Osteocyte (in vitro differentiated cells): ENCODE measurements at regions not wholly inside any gene's neighbourhood (a gene's known extent, or its start where the extent isn't known, plus 50 kb on each side); places are given as distances from the start of the nearest gene placed in this dataset.

Experiments used
- DNase-seq: peaks from one replicate; pipeline ENCODE4 v3.0.0; 2021; ENCODE audit warnings: mixed read lengths; ENCODE audit not compliant: unreplicated experiment; ENCODE audit errors: extremely low spot score
- H3K27ac Mint-ChIP-seq: one replicate; pipeline ENCODE4 v1.8.0; 2021; ENCODE audit warnings: mild to moderate bottlenecking, mixed read lengths; ENCODE audit not compliant: unreplicated experiment
- H3K27me3 Mint-ChIP-seq: one replicate; pipeline ENCODE4 v1.8.0; 2021; ENCODE audit warnings: mixed read lengths; ENCODE audit not compliant: unreplicated experiment
- H3K36me3 Mint-ChIP-seq: one replicate; pipeline ENCODE4 v1.8.0; 2021; ENCODE audit warnings: mixed read lengths; ENCODE audit not compliant: unreplicated experiment
- H3K4me1 Mint-ChIP-seq: one replicate; pipeline ENCODE4 v1.8.0; 2021; ENCODE audit warnings: mixed read lengths; ENCODE audit not compliant: unreplicated experiment
- H3K4me3 Mint-ChIP-seq: one replicate; pipeline ENCODE4 v1.8.0; 2021; ENCODE audit warnings: mild to moderate bottlenecking, moderate library complexity, mixed read lengths; ENCODE audit not compliant: unreplicated experiment
- H3K9me3 Mint-ChIP-seq: one replicate; pipeline ENCODE4 v1.8.0; 2021; ENCODE audit warnings: mixed read lengths; ENCODE audit not compliant: unreplicated experiment
- CTCF ChIP-seq: fragments of 200-600 bp; sonication (generic); IDR thresholded peaks from 2 replicates; pipeline ENCODE4 v1.5.0; 2021; ENCODE audit warnings: antibody characterized with exemption, mild to moderate bottlenecking, moderate library complexity

GRCh38 chr12:116442304-116442703, 116.9 kb upstream of the MAP1LC3B2 start:
- Mint-ChIP-seq H3K9me3 (no peaks in the 10 kb centered on the region), H3K27ac (no peak overlapping the region), H3K4me1 (peaks cover 11% of the 10 kb centered on the region), H3K27me3 (no peaks in the 10 kb centered on the region), H3K4me3 (no peak overlapping the region), H3K36me3 (no peaks in the 10 kb centered on the region)
- TF ChIP-seq CTCF = no peak
- no peak for DNase-seq

- Mint-ChIP-seq H3K27me3 (no peaks in the 10 kb centered on the region), H3K27ac (peak overlapping the region; percentile 13), H3K4me3 (no peak overlapping the region), H3K36me3 (no peaks in the 10 kb centered on the region), H3K4me1 (peaks cover 11% of the 10 kb centered on the region), H3K9me3 (no peaks in the 10 kb centered on the region)
- TF ChIP-seq CTCF = no peak
- no peak for DNase-seq
Observed at GRCh38 chr12:116442946-116443345, 116.2 kb upstream of the MAP1LC3B2 start.

- H3K9me3 Mint-ChIP-seq = no peaks in the 10 kb centered on the region
- no peak overlapping the region for H3K4me3 Mint-ChIP-seq
- DNase-seq = no peak
- no peaks in the 10 kb centered on the region for H3K36me3 Mint-ChIP-seq
- H3K27me3 Mint-ChIP-seq = no peaks in the 10 kb centered on the region
- no peak overlapping the region for H3K27ac Mint-ChIP-seq
- TF ChIP-seq CTCF = no peak
- peaks cover 10% of the 10 kb centered on the region for H3K4me1 Mint-ChIP-seq
Observed at GRCh38 chr12:116443821-116444589, 115.2 kb upstream of the MAP1LC3B2 start.

- no peak for TF ChIP-seq CTCF
- no peak for DNase-seq
- Mint-ChIP-seq H3K4me3 (no peak overlapping the region), H3K27ac (no peak overlapping the region), H3K4me1 (peaks cover 10% of the 10 kb centered on the region), H3K9me3 (no peaks in the 10 kb centered on the region), H3K27me3 (no peaks in the 10 kb centered on the region), H3K36me3 (no peaks in the 10 kb centered on the region)
Observed at GRCh38 chr12:116444590-116444943, 114.6 kb upstream of the MAP1LC3B2 start.

- H3K9me3 Mint-ChIP-seq = no peaks in the 10 kb centered on the region
- DNase-seq = no peak
- peaks cover 3% of the 10 kb centered on the region for H3K4me1 Mint-ChIP-seq
- no peaks in the 10 kb centered on the region for H3K27me3 Mint-ChIP-seq
- TF ChIP-seq CTCF = no peak
- no peak overlapping the region for H3K4me3 Mint-ChIP-seq
- H3K27ac Mint-ChIP-seq = no peak overlapping the region
- no peaks in the 10 kb centered on the region for H3K36me3 Mint-ChIP-seq
Observed at GRCh38 chr12:116448165-116448739, 110.9 kb upstream of the MAP1LC3B2 start.
